HEK293T (cell line): ENCODE measurements at regions not wholly inside any gene's neighbourhood (a gene's known extent, or its start where the extent isn't known, plus 50 kb on each side); places are given as distances from the start of the nearest gene placed in this dataset.

ENCODE experiments used
- ARNT ChIP-seq: fragments of 450-650 bp; IDR thresholded peaks from 2 replicates; pipeline ENCODE4 v1.6.1; 2017; ENCODE audit warnings: mild to moderate bottlenecking
- BHLHE40 ChIP-seq: fragments of 450-650 bp; IDR thresholded peaks from 2 replicates; pipeline ENCODE4 v1.6.1; 2016; ENCODE audit warnings: mild to moderate bottlenecking, moderate library complexity, borderline replicate concordance
- FOXK2 ChIP-seq: fragments of 450-650 bp; IDR thresholded peaks from 2 replicates; pipeline ENCODE4 v1.6.1; 2016; ENCODE audit warnings: mild to moderate bottlenecking
- FOXM1 ChIP-seq: fragments of 450-650 bp; IDR thresholded peaks from 2 replicates; pipeline ENCODE4 v1.6.1; 2017; ENCODE audit warnings: mild to moderate bottlenecking, borderline replicate concordance
- HDGF ChIP-seq: fragments of 450-650 bp; IDR thresholded peaks from 2 replicates; pipeline ENCODE4 v1.6.1; 2017; ENCODE audit warnings: antibody characterized with exemption, borderline replicate concordance
- L3MBTL2 ChIP-seq: fragments of 450-650 bp; conservative IDR thresholded peaks from 2 replicates; pipeline ENCODE4 v1.6.1; 2016; ENCODE audit warnings: mild to moderate bottlenecking
- NFRKB ChIP-seq: fragments of 450-650 bp; IDR thresholded peaks from 2 replicates; pipeline ENCODE4 v1.6.1; 2016; ENCODE audit warnings: mild to moderate bottlenecking, moderate library complexity
- SP1 ChIP-seq: fragments of 450-650 bp; IDR thresholded peaks from 2 replicates; pipeline ENCODE4 v1.6.1; 2017
- SUZ12 ChIP-seq: fragments of 450-650 bp; IDR thresholded peaks from 2 replicates; pipeline ENCODE4 v1.6.1; 2016; ENCODE audit warnings: mild to moderate bottlenecking
- TARDBP ChIP-seq: fragments of 450-650 bp; IDR thresholded peaks from 2 replicates; pipeline ENCODE4 v1.6.1; 2016
- TF ChIP-seq, protein P1 (sequence below): fragments of 450-650 bp; IDR thresholded peaks from 2 replicates; pipeline ENCODE4 v1.6.1; 2016

DNA sequence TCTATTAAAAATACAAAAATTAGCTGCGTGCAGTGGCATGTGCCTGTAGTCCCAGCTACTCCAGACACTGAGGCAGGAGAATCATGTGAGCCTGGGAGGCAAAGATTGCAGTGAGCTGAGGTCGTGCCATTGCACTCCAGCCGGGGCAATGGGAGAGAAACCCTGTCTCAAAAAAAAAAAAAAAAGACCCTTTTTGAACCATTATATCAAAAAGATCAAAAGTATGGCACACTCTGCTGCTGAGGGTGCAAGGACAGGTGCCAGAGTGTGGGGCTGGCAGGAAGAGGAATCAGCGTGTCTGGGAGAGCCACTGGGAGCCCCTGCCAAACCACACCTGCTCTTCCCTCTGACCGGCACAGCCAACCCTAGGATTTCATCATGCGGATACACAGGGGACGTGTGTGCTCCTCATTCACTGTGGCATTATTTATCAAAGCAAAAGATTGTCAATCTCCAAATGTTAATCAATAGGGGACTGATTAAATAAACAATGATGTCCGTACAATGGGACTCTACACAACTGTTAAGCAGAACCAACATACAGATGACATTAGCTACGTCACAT, 147.3 kb upstream of the TLE3 start:
- TF ChIP-seq ARNT (no peak), FOXM1 (no peak), BHLHE40 (no peak), HDGF (no peak), L3MBTL2 (no peak), NFRKB (no peak), SP1 (no peak), SUZ12 (no peak), TARDBP (no peak), FOXK2 (no peak)
- TF ChIP-seq, protein P1, sequence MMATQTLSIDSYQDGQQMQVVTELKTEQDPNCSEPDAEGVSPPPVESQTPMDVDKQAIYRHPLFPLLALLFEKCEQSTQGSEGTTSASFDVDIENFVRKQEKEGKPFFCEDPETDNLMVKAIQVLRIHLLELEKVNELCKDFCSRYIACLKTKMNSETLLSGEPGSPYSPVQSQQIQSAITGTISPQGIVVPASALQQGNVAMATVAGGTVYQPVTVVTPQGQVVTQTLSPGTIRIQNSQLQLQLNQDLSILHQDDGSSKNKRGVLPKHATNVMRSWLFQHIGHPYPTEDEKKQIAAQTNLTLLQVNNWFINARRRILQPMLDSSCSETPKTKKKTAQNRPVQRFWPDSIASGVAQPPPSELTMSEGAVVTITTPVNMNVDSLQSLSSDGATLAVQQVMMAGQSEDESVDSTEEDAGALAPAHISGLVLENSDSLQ = no peak
